Osteocyte (in vitro differentiated cells): ENCODE measurements at regions not wholly inside any gene's neighbourhood (a gene's known extent, or its start where the extent isn't known, plus 50 kb on each side); places are given as distances from the start of the nearest gene placed in this dataset.

Source experiments
- DNase-seq: peaks from one replicate; pipeline ENCODE4 v3.0.0; 2021; ENCODE audit warnings: mixed read lengths; ENCODE audit not compliant: unreplicated experiment; ENCODE audit errors: extremely low spot score
- H3K27ac Mint-ChIP-seq: one replicate; pipeline ENCODE4 v1.8.0; 2021; ENCODE audit warnings: mild to moderate bottlenecking, mixed read lengths; ENCODE audit not compliant: unreplicated experiment
- H3K27me3 Mint-ChIP-seq: one replicate; pipeline ENCODE4 v1.8.0; 2021; ENCODE audit warnings: mixed read lengths; ENCODE audit not compliant: unreplicated experiment
- H3K36me3 Mint-ChIP-seq: one replicate; pipeline ENCODE4 v1.8.0; 2021; ENCODE audit warnings: mixed read lengths; ENCODE audit not compliant: unreplicated experiment
- H3K4me1 Mint-ChIP-seq: one replicate; pipeline ENCODE4 v1.8.0; 2021; ENCODE audit warnings: mixed read lengths; ENCODE audit not compliant: unreplicated experiment
- H3K4me3 Mint-ChIP-seq: one replicate; pipeline ENCODE4 v1.8.0; 2021; ENCODE audit warnings: mild to moderate bottlenecking, moderate library complexity, mixed read lengths; ENCODE audit not compliant: unreplicated experiment
- H3K9me3 Mint-ChIP-seq: one replicate; pipeline ENCODE4 v1.8.0; 2021; ENCODE audit warnings: mixed read lengths; ENCODE audit not compliant: unreplicated experiment
- CTCF ChIP-seq: fragments of 200-600 bp; sonication (generic); IDR thresholded peaks from 2 replicates; pipeline ENCODE4 v1.5.0; 2021; ENCODE audit warnings: antibody characterized with exemption, mild to moderate bottlenecking, moderate library complexity

GRCh38 chr21:30104241-30104640, 62.4 kb downstream of the CLDN17 start:
- no peak for DNase-seq
- no peak for TF ChIP-seq CTCF
- Mint-ChIP-seq H3K27ac (no peak overlapping the region), H3K4me1 (no peaks in the 10 kb centered on the region), H3K27me3 (peaks cover 18% of the 10 kb centered on the region), H3K36me3 (no peaks in the 10 kb centered on the region), H3K4me3 (no peak overlapping the region), H3K9me3 (no peaks in the 10 kb centered on the region)

GRCh38 chr21:30102871-30103270, 63.7 kb downstream of the CLDN17 start:
- DNase-seq, result no peak
- Mint-ChIP-seq H3K4me1 (no peaks in the 10 kb centered on the region), H3K27me3 (peaks cover 19% of the 10 kb centered on the region), H3K4me3 (no peak overlapping the region), H3K27ac (no peak overlapping the region), H3K9me3 (no peaks in the 10 kb centered on the region), H3K36me3 (no peaks in the 10 kb centered on the region)
- TF ChIP-seq CTCF, result no peak

GRCh38 chr21:30101967-30102366, 64.6 kb downstream of the CLDN17 start:
- Mint-ChIP-seq H3K36me3 (no peaks in the 10 kb centered on the region), H3K4me3 (no peak overlapping the region), H3K4me1 (no peaks in the 10 kb centered on the region), H3K27me3 (peaks cover 15% of the 10 kb centered on the region), H3K9me3 (no peaks in the 10 kb centered on the region), H3K27ac (no peak overlapping the region)
- no peak for DNase-seq
- no peak for TF ChIP-seq CTCF

GRCh38 chr21:30097791-30098190, 68.8 kb downstream of the CLDN17 start:
- no peaks in the 10 kb centered on the region for H3K4me1 Mint-ChIP-seq
- no peak for TF ChIP-seq CTCF
- no peak overlapping the region for H3K27ac Mint-ChIP-seq
- no peak overlapping the region for H3K4me3 Mint-ChIP-seq
- no peaks in the 10 kb centered on the region for H3K9me3 Mint-ChIP-seq
- H3K27me3 Mint-ChIP-seq, result peaks cover 12% of the 10 kb centered on the region
- no peaks in the 10 kb centered on the region for H3K36me3 Mint-ChIP-seq
- DNase-seq, result no peak

GRCh38 chr21:30083225-30083945, 83.2 kb downstream of the CLDN17 start:
- DNase-seq, result no peak
- TF ChIP-seq CTCF, result no peak
- Mint-ChIP-seq H3K27me3 (peaks cover 25% of the 10 kb centered on the region), H3K36me3 (no peaks in the 10 kb centered on the region), H3K9me3 (no peaks in the 10 kb centered on the region), H3K27ac (no peak overlapping the region), H3K4me3 (no peak overlapping the region), H3K4me1 (no peaks in the 10 kb centered on the region)
